Right cardiac atrium (tissue), 5 donors: ENCODE measurements at regions not wholly inside any gene's neighbourhood (a gene's known extent, or its start where the extent isn't known, plus 50 kb on each side); places are given as distances from the start of the nearest gene placed in this dataset.
"Not testable (repeated sequence)": the region's sequence is repeated elsewhere in the genome, so short reads cannot be mapped to it uniquely, and the experiment has no call there.

ENCODE experiments used
- ATAC-seq, 2 donors: fragments of 200-7000 bp; cut with Tn5 transposase; one replicate each; pipeline versions ENCODE4 v1.8.0 to v1.9.1; 2020; ENCODE audit warnings: moderate library complexity in 2 of 2, mild to moderate bottlenecking in 1 of 2
- DNase-seq, 3 donors: peaks; one replicate each; pipeline ENCODE4 v3.0.0-alpha.2; 2020
- H3K27ac ChIP-seq: one replicate; pipeline ENCODE4 v1.5.1; 2013; ENCODE audit warnings: mild to moderate bottlenecking, low read length, control low read depth, moderate library complexity
- H3K27me3 ChIP-seq: one replicate; pipeline ENCODE4 v1.6.1; 2013; ENCODE audit not compliant: control insufficient read depth, insufficient read depth
- H3K4me1 ChIP-seq: one replicate; pipeline ENCODE4 v1.6.1; 2013; ENCODE audit warnings: low read length; ENCODE audit not compliant: control insufficient read depth, insufficient read depth
- H3K4me3 ChIP-seq: one replicate; pipeline ENCODE4 v1.5.1; 2013; ENCODE audit warnings: low read length, control low read depth
- H3K9me3 ChIP-seq: one replicate; pipeline ENCODE4 v1.6.1; 2013; ENCODE audit warnings: low read length; ENCODE audit not compliant: control insufficient read depth
- WGBS: extraction: QIAGEN DNeasy Blood & Tissue Kit; methylation state at CpG from one replicate; pipeline ENCODE4 v1.1.7; 2013; 5-methylcytosine and 5-hydroxymethylcytosine counted together
- intact Hi-C, 4 donors: fragments of 100-400 bp; cut with DNase I; formaldehyde crosslinking; loops; one replicate each; pipeline versions ENCODE4 v1.11.0 to v1.14.0; 2022 to 2023
- donor health status: healthy with polysubstance abuse.
- donor health status: DM: no; HTN: yes; CAD: no.
- donor health status: DM: no; HTN: no; CAD: no.
- donor health status: DM: no; HTN: yes; CAD: no; lungs with severe emphysema.
- donor health status: DM: yes; HTN: yes; CAD: no.

DNA sequence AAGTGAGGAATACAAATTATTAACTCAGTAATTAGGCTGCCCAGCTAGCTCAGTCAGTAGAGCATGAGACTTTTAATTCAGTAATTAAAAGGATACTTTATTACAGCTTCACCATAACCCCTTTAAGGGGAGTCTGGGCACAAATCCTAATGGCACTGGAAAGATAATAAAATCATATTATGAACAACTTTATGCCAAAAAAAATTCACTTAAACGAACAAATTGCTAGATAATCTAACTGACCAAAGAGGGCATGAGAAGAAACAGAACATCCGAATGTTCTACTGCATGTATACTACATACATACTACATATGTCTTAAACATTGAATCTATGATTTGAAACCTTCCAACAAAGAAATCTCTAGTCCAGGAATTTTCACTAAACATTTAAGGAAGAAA is 159.5 kb downstream of the CYP26B1 start:
- 66% methylated on average over 2 of the region's 2 CpGs for WGBS
- H3K4me1 ChIP-seq = no peaks in the 10 kb centered on the region
- ATAC-seq (no peak), DNase-seq (no peak)
- no peak overlapping the region for H3K27ac ChIP-seq
- H3K27me3 ChIP-seq = no peaks in the 10 kb centered on the region
- H3K4me3 ChIP-seq = no peak overlapping the region
- intact Hi-C loops = no loop called here
- no peaks in the 10 kb centered on the region for H3K9me3 ChIP-seq

DNA sequence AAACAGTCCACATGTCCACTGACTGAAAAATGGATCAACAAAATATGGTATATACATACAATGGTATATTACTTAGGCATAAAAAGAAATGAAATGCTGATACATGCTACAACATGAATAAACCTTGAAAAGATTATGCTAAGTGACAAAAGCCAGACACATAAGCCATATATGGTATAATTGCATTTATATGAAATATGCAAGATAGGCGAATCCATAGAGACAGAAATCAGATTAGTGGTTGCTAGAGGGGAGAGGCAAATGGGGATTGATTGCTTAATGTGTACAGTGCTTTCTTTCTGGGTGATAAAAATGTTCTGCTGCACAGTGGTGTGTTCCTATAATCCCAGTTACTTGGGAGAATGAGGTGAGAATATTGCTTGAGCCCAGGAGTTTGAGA is 171.0 kb downstream of the CYP26B1 start:
- Histone ChIP-seq H3K4me1 (no peaks in the 10 kb centered on the region), H3K27me3 (no peaks in the 10 kb centered on the region), H3K4me3 (no peak overlapping the region), H3K9me3 (no peaks in the 10 kb centered on the region), H3K27ac (no peak overlapping the region)
- intact Hi-C loops = no loop called here
- DNase-seq = no peak
- no peak for ATAC-seq
- WGBS = 74% methylated on average over 1 of the region's 1 CpG

DNA sequence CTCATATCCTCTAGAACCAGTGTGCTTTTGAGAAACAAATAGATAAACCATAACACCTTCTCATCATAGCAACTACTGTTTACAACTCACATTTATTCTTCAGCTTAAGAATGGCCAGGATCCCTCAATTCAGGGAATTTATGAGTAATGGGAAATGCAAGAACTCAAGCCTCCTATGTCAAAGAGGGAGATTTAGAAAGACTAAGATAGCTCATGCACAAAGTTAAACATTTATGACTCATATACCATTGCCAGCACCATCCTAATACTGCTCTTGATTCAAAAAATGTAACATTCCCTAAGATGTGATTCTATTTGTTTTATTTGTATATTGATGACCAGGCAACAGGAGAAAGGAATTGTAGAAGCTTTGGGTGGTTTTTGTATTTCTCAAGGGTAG is 172.8 kb downstream of the CYP26B1 start:
- intact Hi-C loops = no loop called here
- H3K4me3 ChIP-seq = no peak overlapping the region
- DNase-seq (no peak), ATAC-seq (no peak)
- no peaks in the 10 kb centered on the region for H3K27me3 ChIP-seq
- no peaks in the 10 kb centered on the region for H3K9me3 ChIP-seq
- H3K27ac ChIP-seq = no peak overlapping the region
- H3K4me1 ChIP-seq = no peaks in the 10 kb centered on the region

DNA sequence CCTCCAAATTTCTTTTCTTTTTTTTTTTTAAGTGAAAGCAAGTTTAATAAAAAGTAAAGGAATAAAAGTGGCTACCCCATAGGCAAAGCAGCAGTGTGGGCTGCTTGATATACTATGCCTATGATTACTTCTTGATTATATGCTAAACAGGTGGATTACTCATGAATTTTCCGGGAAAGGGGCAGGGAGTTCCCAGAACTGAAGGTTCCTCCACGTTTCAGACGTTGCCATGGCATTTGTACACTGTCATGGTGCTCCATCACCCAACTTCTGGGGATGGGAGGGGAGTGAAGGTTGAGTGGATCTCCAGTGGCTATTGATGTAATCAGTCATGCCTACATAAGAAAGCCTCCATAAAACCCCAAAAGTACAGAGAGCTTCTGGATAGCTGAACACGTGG is 176.2 kb downstream of the CYP26B1 start:
- no peak for DNase-seq
- WGBS = 67% methylated on average over 4 of the region's 4 CpGs
- Histone ChIP-seq H3K4me1 (no peaks in the 10 kb centered on the region), H3K27me3 (peaks cover 2% of the 10 kb centered on the region), H3K9me3 (no peaks in the 10 kb centered on the region), H3K4me3 (no peak overlapping the region), H3K27ac (no peak overlapping the region)
- no peak for ATAC-seq
- intact Hi-C loops = no loop called here

DNA sequence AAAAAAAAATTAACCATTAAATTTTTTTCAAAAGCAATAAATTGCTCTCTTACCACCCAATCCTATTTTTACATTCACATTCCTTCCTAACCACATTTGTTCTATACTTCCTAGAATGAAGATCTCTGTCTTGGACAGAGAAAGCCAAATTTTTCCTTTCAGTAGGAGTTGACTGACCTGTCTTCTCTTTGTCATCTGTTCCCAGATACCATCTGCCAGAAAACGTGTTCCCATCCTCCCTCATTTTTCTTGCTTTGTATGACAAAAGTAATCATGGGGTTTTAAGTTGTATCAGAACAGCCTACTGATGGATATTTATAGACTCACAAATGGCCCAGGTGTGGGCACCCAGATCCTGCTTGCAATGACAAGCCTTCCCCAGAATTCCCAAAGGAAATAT is 182.1 kb downstream of the CYP26B1 start:
- H3K4me3 ChIP-seq = no peak overlapping the region
- H3K4me1 ChIP-seq = peaks cover 3% of the 10 kb centered on the region
- no peak for ATAC-seq
- H3K9me3 ChIP-seq = no peaks in the 10 kb centered on the region
- intact Hi-C loops = no loop called here
- WGBS = 47% methylated on average over 1 of the region's 1 CpG
- no peak for DNase-seq
- H3K27me3 ChIP-seq = peaks cover 2% of the 10 kb centered on the region
- H3K27ac ChIP-seq = no peak overlapping the region

DNA sequence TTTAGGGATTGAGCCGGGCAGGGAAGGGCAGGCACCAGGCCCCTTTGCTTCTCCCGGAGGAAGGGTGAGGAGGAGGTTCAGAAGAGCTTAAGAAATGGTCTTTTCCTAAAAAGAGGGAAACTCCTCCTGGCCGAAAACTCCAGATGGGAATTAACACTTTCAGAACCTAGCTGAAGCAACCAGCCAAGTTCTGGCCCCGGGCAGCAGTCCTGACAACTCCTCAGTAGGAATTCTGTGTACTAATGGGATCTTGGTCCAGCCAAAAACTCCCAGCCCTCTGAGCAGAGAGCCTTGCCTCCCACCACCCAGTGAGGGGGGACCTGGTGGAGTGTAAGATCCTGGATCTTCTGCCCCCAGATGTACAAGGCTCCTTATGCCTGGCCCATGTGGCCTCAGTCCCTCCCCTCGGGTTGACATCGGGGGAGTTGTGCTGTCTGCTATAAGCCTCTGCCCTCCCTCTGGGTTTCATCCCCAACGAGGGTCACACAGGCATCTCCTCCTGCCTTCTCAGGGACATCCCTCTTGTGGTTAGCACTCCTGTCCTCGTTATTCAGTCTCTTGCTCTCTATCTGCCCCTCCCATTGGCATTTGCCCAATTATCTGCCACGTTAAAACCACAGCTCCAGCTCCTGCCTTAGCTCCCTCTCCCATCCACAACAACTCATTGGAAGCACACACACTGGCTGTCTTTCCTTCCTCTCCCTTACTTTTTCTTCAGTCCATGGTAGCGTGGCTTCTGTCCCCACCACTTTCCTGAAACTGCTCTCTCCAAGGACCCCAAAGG is 184.6 kb downstream of the CYP26B1 start:
- peaks cover 3% of the 10 kb centered on the region for H3K4me1 ChIP-seq
- H3K4me3 ChIP-seq = no peak overlapping the region
- peak in 1 of 2 donors; percentile 32 for ATAC-seq
- DNase-seq = no peak
- H3K9me3 ChIP-seq = no peaks in the 10 kb centered on the region
- intact Hi-C loops = no loop called here
- H3K27me3 ChIP-seq = no peaks in the 10 kb centered on the region
- H3K27ac ChIP-seq = no peak overlapping the region
- 41% methylated on average over 10 of the region's 10 CpGs for WGBS

DNA sequence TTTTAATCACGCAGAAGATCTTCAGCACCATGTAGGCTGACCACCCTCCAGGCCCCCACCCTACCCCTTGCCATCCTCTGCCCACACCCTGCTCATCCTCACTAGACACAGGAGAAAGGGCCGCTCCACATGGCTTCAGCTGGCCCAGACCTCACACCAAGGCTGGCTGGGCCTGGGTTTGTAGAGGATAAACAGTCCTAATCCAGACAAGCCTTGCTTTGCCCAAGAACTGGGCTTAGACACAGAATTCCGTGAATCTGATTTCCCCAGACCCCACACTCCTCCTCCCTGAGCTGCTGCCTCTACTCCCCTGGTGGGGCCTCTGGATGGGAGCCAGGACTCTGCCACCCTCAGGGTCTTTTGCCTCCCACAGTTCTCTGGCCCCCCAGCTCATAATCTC is 185.3 kb downstream of the CYP26B1 start:
- intact Hi-C loops = no loop called here
- no peak overlapping the region for H3K27ac ChIP-seq
- ATAC-seq = no peak
- 82% methylated on average over 3 of the region's 3 CpGs for WGBS
- H3K4me3 ChIP-seq = no peak overlapping the region
- H3K4me1 ChIP-seq = peaks cover 3% of the 10 kb centered on the region
- no peaks in the 10 kb centered on the region for H3K9me3 ChIP-seq
- no peaks in the 10 kb centered on the region for H3K27me3 ChIP-seq
- no peak for DNase-seq

DNA sequence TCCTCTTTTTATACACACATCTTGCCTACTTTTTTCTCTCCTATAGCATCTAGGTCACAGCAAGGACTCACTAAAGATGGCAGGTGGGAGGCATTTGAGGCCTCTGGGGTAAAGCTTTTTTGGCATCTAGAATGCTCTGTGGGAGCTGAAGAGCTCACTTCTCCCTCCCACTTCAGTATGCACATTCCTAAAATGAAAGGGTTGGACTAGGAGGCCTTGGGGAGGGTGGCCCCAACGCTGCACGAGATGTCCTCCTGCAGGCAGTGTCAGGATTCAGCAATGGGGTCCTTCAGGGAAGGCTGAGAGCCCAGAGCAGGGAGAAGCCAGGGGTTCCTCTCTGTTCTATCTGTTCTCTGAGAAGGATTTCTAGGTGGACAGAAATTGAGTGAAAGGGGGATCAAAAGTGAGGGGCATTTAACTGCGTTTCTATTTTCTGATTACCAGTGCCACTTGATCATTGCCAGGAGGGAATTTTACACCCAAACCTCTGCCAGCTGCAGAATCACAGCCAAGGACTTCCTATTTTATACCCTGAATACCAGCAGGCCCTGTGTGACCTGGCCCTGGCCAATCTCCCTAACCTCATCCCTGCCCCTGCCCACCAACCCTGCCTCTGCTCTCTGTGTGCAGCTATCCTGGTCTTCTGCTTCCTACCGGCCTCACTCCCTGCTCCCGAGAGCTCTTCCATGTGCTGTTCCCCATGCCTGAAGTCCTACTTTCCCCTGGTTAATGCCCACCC is 186.2 kb downstream of the CYP26B1 start:
- DNase-seq (no peak), ATAC-seq (peak in 1 of 2 donors; percentile 41)
- Histone ChIP-seq H3K9me3 (no peaks in the 10 kb centered on the region), H3K4me3 (no peak overlapping the region), H3K4me1 (peaks cover 3% of the 10 kb centered on the region), H3K27ac (no peak overlapping the region), H3K27me3 (no peaks in the 10 kb centered on the region)
- intact Hi-C loops = no loop called here
- 67% methylated on average over 5 of the region's 5 CpGs for WGBS

DNA sequence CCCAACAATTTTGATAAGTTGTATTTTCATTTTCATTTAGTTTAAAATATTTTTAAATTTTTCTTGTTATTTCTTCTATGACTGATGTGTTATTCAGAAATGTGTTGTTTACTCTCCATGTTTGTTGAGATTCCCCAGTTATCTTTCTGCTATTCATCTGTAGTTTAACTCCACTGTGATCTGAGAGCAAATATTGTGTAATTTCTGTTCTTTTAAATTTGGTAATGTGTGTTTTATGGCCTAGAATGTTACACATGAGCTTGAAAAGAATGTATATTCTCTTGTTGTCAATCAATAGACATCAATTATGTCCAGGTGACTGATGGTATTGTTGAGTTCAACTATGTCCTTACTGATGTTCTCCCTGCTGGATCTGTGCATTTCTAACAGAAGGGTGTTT is 188.2 kb downstream of the CYP26B1 start:
- Histone ChIP-seq H3K27ac (no peak overlapping the region), H3K4me1 (peaks cover 3% of the 10 kb centered on the region), H3K9me3 (no peaks in the 10 kb centered on the region), H3K27me3 (no peaks in the 10 kb centered on the region), H3K4me3 (no peak overlapping the region)
- intact Hi-C loops = no loop called here
- no peak for DNase-seq
- ATAC-seq = no peak

DNA sequence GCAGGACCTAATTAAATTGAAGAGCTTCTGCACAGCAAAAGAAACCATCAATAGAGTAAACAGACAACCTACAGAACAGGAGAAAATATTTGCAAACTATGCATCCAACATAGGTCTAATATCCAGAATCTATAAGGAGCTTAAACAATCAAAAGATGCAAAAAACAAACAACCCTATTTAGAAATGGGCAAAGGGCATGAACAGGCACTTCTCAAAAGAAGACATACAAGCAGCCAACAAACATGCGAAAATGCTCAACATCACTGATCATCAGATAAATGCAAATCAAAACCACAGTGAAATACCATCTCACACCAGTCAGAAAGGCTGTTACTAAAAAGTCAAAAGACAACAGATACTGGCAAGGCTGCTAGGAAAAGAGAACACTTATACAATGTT is 189.2 kb downstream of the CYP26B1 start:
- ATAC-seq, H3K27me3 ChIP-seq, H3K9me3 ChIP-seq, H3K4me3 ChIP-seq, DNase-seq, H3K27ac ChIP-seq, H3K4me1 ChIP-seq, intact Hi-C loops: not testable (repeated sequence)
- 98% methylated on average over 1 of the region's 1 CpG for WGBS

DNA sequence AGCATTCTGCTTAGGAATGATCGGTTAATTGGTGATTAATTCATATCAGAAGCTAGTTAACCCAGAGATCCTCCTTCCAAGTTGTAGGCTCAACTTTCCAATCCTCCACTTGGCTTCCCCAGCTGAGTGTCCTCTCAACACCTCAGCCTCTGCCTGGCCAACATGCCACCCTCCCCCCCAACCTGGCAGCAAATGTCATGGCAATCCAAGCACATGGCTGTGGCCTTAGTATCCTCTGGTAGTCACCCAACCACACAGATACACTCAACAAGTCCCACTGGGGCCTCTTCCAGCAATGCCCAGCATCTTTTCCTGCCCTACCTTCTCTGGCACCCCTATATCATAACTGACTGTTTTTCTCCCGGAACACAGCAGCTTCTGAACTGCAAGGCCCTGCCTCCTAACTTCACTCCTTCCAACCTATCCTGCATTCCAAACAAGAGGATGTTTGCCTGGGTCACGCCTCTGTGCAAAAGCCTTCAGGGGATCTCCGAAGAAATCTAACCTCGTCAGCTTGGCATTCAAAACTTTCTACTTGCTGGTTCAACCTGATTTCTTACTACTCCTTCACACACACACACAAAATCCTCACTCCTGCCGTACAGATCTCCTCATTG is 195.0 kb downstream of the CYP26B1 start:
- H3K27ac ChIP-seq = no peak overlapping the region
- H3K4me1 ChIP-seq = peaks cover 7% of the 10 kb centered on the region
- WGBS = 85% methylated on average over 6 of the region's 6 CpGs
- DNase-seq = no peak
- intact Hi-C loops = no loop called here
- H3K27me3 ChIP-seq = no peaks in the 10 kb centered on the region
- no peak overlapping the region for H3K4me3 ChIP-seq
- no peaks in the 10 kb centered on the region for H3K9me3 ChIP-seq
- no peak for ATAC-seq
